ENCODE measurements at regions not wholly inside any gene's neighbourhood (a gene's known extent, or its start where the extent isn't known, plus 50 kb on each side); places are given as distances from the start of the nearest gene placed in this dataset.

- H3K36me3 Mint-ChIP-seq = no peaks in the 10 kb centered on the region
Observed at GRCh38 chr10:118108194-118109026, 61.7 kb upstream of the RAB11FIP2 start.

DNA sequence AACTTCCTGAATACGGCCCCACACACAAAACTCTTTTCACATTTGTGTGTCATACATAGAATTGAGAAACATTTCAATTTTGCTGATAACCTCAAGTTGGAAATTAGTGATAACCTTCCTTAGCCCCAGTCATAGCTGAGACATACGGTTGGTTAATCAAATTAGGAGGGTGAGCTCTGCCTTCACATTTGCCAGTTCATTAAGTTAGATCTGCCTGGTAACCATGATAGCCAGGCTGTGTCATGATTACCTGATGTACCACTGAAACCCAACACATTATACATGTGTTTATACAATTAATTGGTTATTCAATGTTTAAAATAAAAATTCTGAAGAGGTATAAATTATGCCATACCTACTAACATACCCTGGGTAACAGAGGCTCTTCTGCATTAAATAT lies 60.8 kb upstream of the RAB11FIP2 start:
- ATAC-seq (replicated peaks) (no peak), DNase-seq (no peak)
- no peak overlapping the region for H3K4me3 Mint-ChIP-seq
- H3K27me3 Mint-ChIP-seq = peaks cover 22 to 28% of the 10 kb centered on the region in 2 donors
- H3K36me3 Mint-ChIP-seq = no peaks in the 10 kb centered on the region
- H3K27ac Mint-ChIP-seq = no peak overlapping the region
- no peaks in the 10 kb centered on the region for H3K4me1 Mint-ChIP-seq
- H3K9me3 Mint-ChIP-seq = no peaks in the 10 kb centered on the region

More at GRCh38 chr10:118108194-118109026, 61.7 kb upstream of the RAB11FIP2 start:
- H3K27me3 Mint-ChIP-seq = peaks cover 15 to 22% of the 10 kb centered on the region in 2 donors
- no peak for DNase-seq
- no peak for ATAC-seq (replicated peaks)
- no peaks in the 10 kb centered on the region for H3K4me1 Mint-ChIP-seq
- H3K9me3 Mint-ChIP-seq = no peaks in the 10 kb centered on the region
- H3K27ac Mint-ChIP-seq = no peak overlapping the region
- no peak overlapping the region for H3K4me3 Mint-ChIP-seq

DNA sequence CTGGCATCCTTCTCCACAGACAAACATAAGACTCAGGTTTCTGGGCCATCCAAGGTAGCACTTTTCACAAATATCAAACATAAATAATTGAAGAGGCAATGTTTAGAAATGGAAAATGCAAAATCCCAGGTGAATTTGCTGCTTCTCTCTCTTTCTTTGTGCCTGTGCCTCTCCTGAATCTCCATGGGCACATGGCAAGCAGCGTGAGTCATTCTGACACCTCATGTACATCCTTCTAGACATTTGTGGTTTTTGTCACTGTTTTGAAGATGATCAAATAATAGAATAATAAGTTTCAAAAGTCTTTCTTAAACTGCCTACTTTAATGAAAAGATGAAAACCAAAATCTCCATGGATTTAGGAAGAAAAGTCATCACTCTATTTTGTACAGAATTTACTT lies 60.3 kb upstream of the RAB11FIP2 start:
- Mint-ChIP-seq H3K4me1 (no peaks in the 10 kb centered on the region), H3K27me3 (peaks cover 22 to 28% of the 10 kb centered on the region in 2 donors), H3K9me3 (no peaks in the 10 kb centered on the region), H3K36me3 (no peaks in the 10 kb centered on the region), H3K27ac (no peak overlapping the region), H3K4me3 (no peak overlapping the region)
- ATAC-seq (replicated peaks) (no peak), DNase-seq (no peak)

DNA sequence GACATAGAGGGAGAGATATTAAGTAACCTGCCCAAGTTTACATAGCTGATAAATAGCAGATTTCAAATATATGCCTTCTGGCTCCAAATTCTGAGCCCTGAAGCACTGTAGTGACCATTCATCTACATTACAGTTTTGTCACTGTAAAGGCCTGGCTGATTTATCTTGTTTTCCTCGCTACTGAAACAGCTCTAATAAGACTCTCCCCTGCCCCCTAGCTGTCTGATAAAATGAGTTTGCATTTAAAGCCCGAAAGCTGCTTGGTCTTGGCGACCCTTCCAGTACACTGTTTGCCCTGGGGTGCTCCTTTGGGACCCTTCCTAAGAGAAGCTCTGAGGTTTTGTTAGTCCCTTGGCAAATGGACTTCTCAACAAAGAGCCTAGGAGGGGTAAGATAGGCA lies 59.7 kb upstream of the RAB11FIP2 start:
- no peak for ATAC-seq (replicated peaks)
- peaks cover 22 to 28% of the 10 kb centered on the region in 2 donors for H3K27me3 Mint-ChIP-seq
- no peak overlapping the region for H3K27ac Mint-ChIP-seq
- H3K4me1 Mint-ChIP-seq = no peaks in the 10 kb centered on the region
- DNase-seq = no peak
- no peak overlapping the region for H3K4me3 Mint-ChIP-seq
- no peaks in the 10 kb centered on the region for H3K9me3 Mint-ChIP-seq
- no peaks in the 10 kb centered on the region for H3K36me3 Mint-ChIP-seq

GRCh38 chr10:118102121-118102520 lies 55.4 kb upstream of the RAB11FIP2 start:
- Mint-ChIP-seq H3K27me3 (peaks cover 17 to 32% of the 10 kb centered on the region in 2 donors), H3K4me3 (no peak overlapping the region), H3K9me3 (no peaks in the 10 kb centered on the region), H3K27ac (no peak overlapping the region), H3K4me1 (no peaks in the 10 kb centered on the region), H3K36me3 (no peaks in the 10 kb centered on the region)
- DNase-seq (no peak), ATAC-seq (replicated peaks) (no peak)

DNA sequence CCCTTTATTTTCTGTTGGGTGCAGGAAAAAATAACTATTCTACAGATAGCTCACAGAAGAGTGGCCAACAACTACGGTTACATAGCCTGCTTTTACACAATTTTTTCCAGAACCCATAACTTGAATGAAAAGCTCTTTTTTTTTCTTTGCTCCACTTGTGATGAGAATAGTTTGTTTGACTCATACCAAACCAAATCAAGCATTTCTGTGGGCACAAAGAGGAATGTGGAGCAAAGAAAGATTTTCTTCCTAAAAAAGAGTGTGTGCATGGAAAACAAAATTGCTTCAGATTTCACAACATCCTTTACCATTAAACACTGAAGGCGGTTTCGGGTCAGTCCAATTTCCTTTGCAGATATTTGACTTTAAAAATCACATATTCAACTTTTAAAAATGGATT lies 54.8 kb upstream of the RAB11FIP2 start:
- H3K27me3 Mint-ChIP-seq = peaks cover 17 to 29% of the 10 kb centered on the region in 2 donors
- no peak overlapping the region for H3K27ac Mint-ChIP-seq
- H3K4me3 Mint-ChIP-seq = no peak overlapping the region
- ATAC-seq (replicated peaks) = no peak
- H3K36me3 Mint-ChIP-seq = no peaks in the 10 kb centered on the region
- no peak for DNase-seq
- H3K4me1 Mint-ChIP-seq = no peaks in the 10 kb centered on the region
- H3K9me3 Mint-ChIP-seq = no peaks in the 10 kb centered on the region

Measured in stimulated activated naive B cell treated with anti-CD40 and anti-IgM and Interleukin-4, amounts not matched to agents 10 μg/mL and 1 μg/mL and 100 μg/mL, for 72 hours (primary cell).